ENCODE measurements at regions not wholly inside any gene's neighbourhood (a gene's known extent, or its start where the extent isn't known, plus 50 kb on each side); places are given as distances from the start of the nearest gene placed in this dataset.

DNA sequence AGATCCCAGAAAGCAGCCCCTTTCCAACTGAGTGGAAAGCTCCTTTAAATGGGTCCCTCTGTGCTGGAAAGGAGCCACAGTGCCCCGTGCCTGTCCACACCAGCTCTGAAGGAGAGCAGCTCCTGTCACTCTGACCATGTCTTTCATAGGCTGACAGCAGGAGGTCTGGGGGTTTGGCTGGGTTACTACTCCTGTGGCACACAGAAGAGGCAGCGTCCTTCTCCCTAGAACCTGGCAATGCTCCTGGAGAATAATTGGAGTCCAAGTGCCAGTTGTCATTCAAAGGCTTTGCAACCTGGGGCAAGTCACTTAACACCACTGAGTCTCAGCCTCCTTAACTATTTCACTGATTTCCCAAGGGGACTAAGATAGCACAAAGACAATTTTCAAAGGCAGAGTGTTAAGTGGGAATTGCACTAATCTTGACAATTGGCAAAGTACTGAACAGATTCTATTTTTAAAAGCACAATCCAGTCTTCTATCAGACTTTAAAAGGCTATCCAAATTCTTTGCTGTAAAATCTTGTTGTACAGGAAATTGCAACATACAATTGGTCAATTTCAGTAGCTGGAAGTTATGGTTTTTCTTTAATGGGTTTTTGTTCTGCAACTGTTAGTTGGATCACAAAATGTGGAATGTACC lies 457.2 kb downstream of the KIF16B start:
- TF ChIP-seq, protein P1, sequence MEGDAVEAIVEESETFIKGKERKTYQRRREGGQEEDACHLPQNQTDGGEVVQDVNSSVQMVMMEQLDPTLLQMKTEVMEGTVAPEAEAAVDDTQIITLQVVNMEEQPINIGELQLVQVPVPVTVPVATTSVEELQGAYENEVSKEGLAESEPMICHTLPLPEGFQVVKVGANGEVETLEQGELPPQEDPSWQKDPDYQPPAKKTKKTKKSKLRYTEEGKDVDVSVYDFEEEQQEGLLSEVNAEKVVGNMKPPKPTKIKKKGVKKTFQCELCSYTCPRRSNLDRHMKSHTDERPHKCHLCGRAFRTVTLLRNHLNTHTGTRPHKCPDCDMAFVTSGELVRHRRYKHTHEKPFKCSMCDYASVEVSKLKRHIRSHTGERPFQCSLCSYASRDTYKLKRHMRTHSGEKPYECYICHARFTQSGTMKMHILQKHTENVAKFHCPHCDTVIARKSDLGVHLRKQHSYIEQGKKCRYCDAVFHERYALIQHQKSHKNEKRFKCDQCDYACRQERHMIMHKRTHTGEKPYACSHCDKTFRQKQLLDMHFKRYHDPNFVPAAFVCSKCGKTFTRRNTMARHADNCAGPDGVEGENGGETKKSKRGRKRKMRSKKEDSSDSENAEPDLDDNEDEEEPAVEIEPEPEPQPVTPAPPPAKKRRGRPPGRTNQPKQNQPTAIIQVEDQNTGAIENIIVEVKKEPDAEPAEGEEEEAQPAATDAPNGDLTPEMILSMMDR (conservative IDR thresholded peaks at IDR 0.05; ENCODE audit: low read depth, low read length) = no peak
- no peak for TF ChIP-seq EZH2 (IDR thresholded peaks at IDR 0.05; ENCODE audit: low read length, unreplicated experiment)
